HepG2 (cell line): ENCODE measurements at regions not wholly inside any gene's neighbourhood (a gene's known extent, or its start where the extent isn't known, plus 50 kb on each side); places are given as distances from the start of the nearest gene placed in this dataset.

Experiments used
- ETV6 ChIP-seq: sonication (generic); formaldehyde crosslinking; conservative IDR thresholded peaks from 2 replicates; pipeline ENCODE4 v1.4.0; 2020; ENCODE audit warnings: missing genetic modification reagents
- KAT7 ChIP-seq: IDR thresholded peaks from 2 replicates; pipeline ENCODE4 v1.6.1; 2018; ENCODE audit warnings: borderline replicate concordance, missing compliant biosample characterization
- RCOR2 ChIP-seq: IDR thresholded peaks from 2 replicates; pipeline ENCODE4 v1.6.1; 2016; ENCODE audit warnings: missing biosample characterization, missing genetic modification reagents
- RXRB ChIP-seq: IDR thresholded peaks from 2 replicates; pipeline ENCODE4 v1.6.1; 2016; ENCODE audit warnings: borderline replicate concordance, missing genetic modification reagents, missing compliant biosample characterization

GRCh38 chr6:148082696-148083095 lies 259.9 kb upstream of the SASH1 start:
- TF ChIP-seq RXRB (CRISPR knock-in tag) = no peak
- no peak for TF ChIP-seq RCOR2 (CRISPR knock-in tag)
- no peak for TF ChIP-seq ETV6 (CRISPR knock-in tag)
- no peak for TF ChIP-seq KAT7
